Peyer's patch (tissue), 4 donors: ENCODE measurements at regions not wholly inside any gene's neighbourhood (a gene's known extent, or its start where the extent isn't known, plus 50 kb on each side); places are given as distances from the start of the nearest gene placed in this dataset.

Experiments
- DNase-seq, 3 donors: peaks; one replicate each; pipeline ENCODE4 v3.0.0-alpha.2; 2017 to 2019
- H3K27ac ChIP-seq, 4 donors: fragments of 200-600 bp; sonication (generic); one replicate each; pipeline ENCODE4 v1.5.1; 2016 to 2019
- H3K27me3 ChIP-seq, 2 donors: fragments of 200-600 bp; sonication (generic); one replicate each; pipeline ENCODE4 v1.5.1; 2019
- H3K36me3 ChIP-seq, 3 donors: fragments of 200-600 bp; sonication (generic); one replicate each; pipeline ENCODE4 v1.5.1; 2016 to 2019
- H3K4me1 ChIP-seq, 4 donors: fragments of 200-600 bp; sonication (generic); one replicate each; pipeline ENCODE4 v1.5.1; 2016 to 2019
- H3K4me3 ChIP-seq, 4 donors: fragments of 200-600 bp; sonication (generic); 1 replicate in 3 of 4; 2 replicates in 1 of 4; pipeline ENCODE4 v1.5.1; 2016 to 2019; ENCODE audit warnings: mild to moderate bottlenecking in 1 of 4
- H3K9me3 ChIP-seq, 4 donors: fragments of 200-600 bp; sonication (generic); one replicate each; pipeline ENCODE4 v1.5.1; 2016 to 2019; ENCODE audit warnings: mild to moderate bottlenecking in 1 of 4
- CTCF ChIP-seq, 6 experiments: fragments of 450-650 bp in 4 of 6; fragments of 200-600 bp in 2 of 6; sonication (generic) in 1 of 6; IDR thresholded peaks; one replicate each; pipeline ENCODE4 v1.5.1; 2017 to 2019; ENCODE audit warnings: antibody characterized with exemption in 6 of 6, mild to moderate bottlenecking in 3 of 6, moderate library complexity in 1 of 6
- POLR2A ChIP-seq, 2 donors: fragments of 450-650 bp; IDR thresholded peaks; one replicate each; pipeline ENCODE4 v1.5.1; 2017; ENCODE audit warnings: antibody characterized with exemption in 2 of 2, mild to moderate bottlenecking in 2 of 2, moderate library complexity in 2 of 2

- no peaks in the 10 kb centered on the region for H3K4me1 ChIP-seq
- DNase-seq = no peak
- H3K9me3 ChIP-seq = no peaks in the 10 kb centered on the region
- H3K27ac ChIP-seq = no peak overlapping the region
- no peaks in the 10 kb centered on the region for H3K36me3 ChIP-seq
- no peaks in the 10 kb centered on the region for H3K27me3 ChIP-seq
- no peak for TF ChIP-seq POLR2A (IDR thresholded peaks at IDR 0.05)
- no peak overlapping the region for H3K4me3 ChIP-seq
These were observed 85.0 kb upstream of the KCNJ15 start for GRCh38 chr21:38171723-38172344.

GRCh38 chr21:38173276-38174035 lies 83.3 kb upstream of the KCNJ15 start:
- Histone ChIP-seq H3K9me3 (no peaks in the 10 kb centered on the region), H3K4me1 (no peaks in the 10 kb centered on the region), H3K4me3 (no peak overlapping the region), H3K27ac (no peak overlapping the region), H3K27me3 (no peaks in the 10 kb centered on the region), H3K36me3 (no peaks in the 10 kb centered on the region)
- no peak for DNase-seq
- no peak for TF ChIP-seq CTCF (IDR thresholded peaks at IDR 0.05)

GRCh38 chr21:38175306-38175705 lies 81.5 kb upstream of the KCNJ15 start:
- no peaks in the 10 kb centered on the region for H3K9me3 ChIP-seq
- no peaks in the 10 kb centered on the region for H3K27me3 ChIP-seq
- no peak for DNase-seq
- H3K27ac ChIP-seq = no peak overlapping the region
- no peak overlapping the region for H3K4me3 ChIP-seq
- H3K4me1 ChIP-seq = no peaks in the 10 kb centered on the region
- no peaks in the 10 kb centered on the region for H3K36me3 ChIP-seq
- TF ChIP-seq CTCF (IDR thresholded peaks at IDR 0.05) = no peak
- no peak for TF ChIP-seq POLR2A (IDR thresholded peaks at IDR 0.05)

- Histone ChIP-seq H3K4me3 (no peak overlapping the region), H3K4me1 (no peaks in the 10 kb centered on the region), H3K9me3 (no peaks in the 10 kb centered on the region), H3K36me3 (no peaks in the 10 kb centered on the region), H3K27ac (no peak overlapping the region), H3K27me3 (no peaks in the 10 kb centered on the region)
- no peak for TF ChIP-seq POLR2A (IDR thresholded peaks at IDR 0.05)
- DNase-seq = no peak
These were observed 78.7 kb upstream of the KCNJ15 start for GRCh38 chr21:38177919-38178652.

GRCh38 chr21:38178653-38179470 lies 77.9 kb upstream of the KCNJ15 start:
- no peaks in the 10 kb centered on the region for H3K4me1 ChIP-seq
- no peaks in the 10 kb centered on the region for H3K27me3 ChIP-seq
- H3K36me3 ChIP-seq = no peaks in the 10 kb centered on the region
- no peak for TF ChIP-seq POLR2A (IDR thresholded peaks at IDR 0.05)
- TF ChIP-seq CTCF (IDR thresholded peaks at IDR 0.05) = no peak
- no peaks in the 10 kb centered on the region for H3K9me3 ChIP-seq
- no peak overlapping the region for H3K27ac ChIP-seq
- H3K4me3 ChIP-seq = no peak overlapping the region
- no peak for DNase-seq

- DNase-seq = no peak
- H3K9me3 ChIP-seq = no peaks in the 10 kb centered on the region
- no peak for TF ChIP-seq POLR2A (IDR thresholded peaks at IDR 0.05)
- TF ChIP-seq CTCF (IDR thresholded peaks at IDR 0.05) = no peak
- no peaks in the 10 kb centered on the region for H3K4me1 ChIP-seq
- no peak overlapping the region for H3K4me3 ChIP-seq
- H3K36me3 ChIP-seq = no peaks in the 10 kb centered on the region
- H3K27ac ChIP-seq = no peak overlapping the region
- no peaks in the 10 kb centered on the region for H3K27me3 ChIP-seq
These were observed 77.3 kb upstream of the KCNJ15 start for GRCh38 chr21:38179511-38179910.
